B cell (primary cell): ENCODE measurements at regions not wholly inside any gene's neighbourhood (a gene's known extent, or its start where the extent isn't known, plus 50 kb on each side); places are given as distances from the start of the nearest gene placed in this dataset.

Experiments
- ATAC-seq: fragments of 200-7000 bp; cut with Tn5 transposase; one replicate; pipeline ENCODE4 v1.10.0; 2021; ENCODE audit warnings: low read depth, mild to moderate bottlenecking, moderate number of reproducible peaks, moderate library complexity
- CTCF ChIA-PET: fragments of 350-600 bp; sonication (Branson Sonifier 250); formaldehyde crosslinking; loops from one replicate; lab custom pipeline; 2021; ENCODE audit warnings: antibody characterized with exemption, inconsistent platforms; lab: Charles Lee
- POLR2A ChIA-PET: fragments of 350-600 bp; sonication (Branson Sonifier 250); formaldehyde crosslinking; loops from one replicate; lab custom pipeline; 2021; ENCODE audit warnings: antibody characterized with exemption; lab: Charles Lee
- DNase-seq: peaks from one replicate; pipeline ENCODE4 v3.0.0; 2013
- H2AFZ ChIP-seq: 2 replicates; pipeline ENCODE4 v1.6.1; 2012; ENCODE audit warnings: mild to moderate bottlenecking, low read depth, low read length; ENCODE audit not compliant: insufficient read depth, poor library complexity, severe bottlenecking
- H3K27ac ChIP-seq, 2 donors: 1 replicate in 1 of 2; 2 replicates in 1 of 2; pipeline ENCODE4 v1.5.1; 2012 to 2013; ENCODE audit warnings: low read length in 2 of 2, mild to moderate bottlenecking in 2 of 2, moderate library complexity in 1 of 2
- H3K27me3 ChIP-seq, 4 experiments: fragments of 200-600 bp in 1 of 4; sonication (generic) in 1 of 4; replicated peaks in 1 of 4; 1 replicate in 2 of 4; 2 replicates in 2 of 4; pipeline versions ENCODE4 v1.6.1 to v1.7.0; 2013 to 2016; ENCODE audit warnings: low read length in 3 of 4, mild to moderate bottlenecking in 2 of 4, mixed read lengths in 1 of 4, moderate library complexity in 1 of 4; ENCODE audit not compliant: insufficient read depth in 4 of 4, control insufficient read depth in 3 of 4; ENCODE audit errors: control extremely low read depth in 1 of 4
- H3K36me3 ChIP-seq, 2 experiments: replicated peaks in 1 of 2; 1 replicate in 1 of 2; 2 replicates in 1 of 2; pipeline versions ENCODE4 v1.6.1 to v1.7.1; 2013; ENCODE audit warnings: low read length in 1 of 2; ENCODE audit not compliant: insufficient read depth in 2 of 2, control insufficient read depth in 1 of 2; ENCODE audit errors: control extremely low read depth in 1 of 2, extremely low read depth in 1 of 2
- H3K4me1 ChIP-seq, 2 donors: fragments of 200-600 bp in 1 of 2; sonication (generic) in 1 of 2; 1 replicate in 1 of 2; 2 replicates in 1 of 2; pipeline versions ENCODE4 v1.5.1 to v1.6.1; 2013 to 2017; ENCODE audit warnings: low read length in 2 of 2; ENCODE audit not compliant: control insufficient read depth in 2 of 2, insufficient read depth in 2 of 2
- H3K4me2 ChIP-seq: replicated peaks from 2 replicates; pipeline ENCODE3; 2012; ENCODE audit warnings: mild to moderate bottlenecking, low read depth, low read length; ENCODE audit not compliant: poor library complexity, severe bottlenecking
- H3K4me3 ChIP-seq, 5 experiments: fragments of 200-600 bp in 1 of 5; sonication (generic) in 1 of 5; 1 replicate in 3 of 5; 2 replicates in 2 of 5; pipeline versions ENCODE4 v1.5.1 to v1.7.0; 2011 to 2016; ENCODE audit warnings: low read length in 4 of 5, mild to moderate bottlenecking in 4 of 5, low read depth in 2 of 5, control low read depth in 1 of 5, moderate library complexity in 1 of 5; ENCODE audit not compliant: insufficient read depth in 1 of 5; ENCODE audit errors: control extremely low read depth in 1 of 5, extremely low read depth in 1 of 5
- H3K79me2 ChIP-seq: fragments of 200-600 bp; sonication (generic); one replicate; pipeline ENCODE4 v1.6.0; 2016; ENCODE audit warnings: low read length; ENCODE audit not compliant: control insufficient read depth, insufficient read depth
- H3K9ac ChIP-seq: fragments of 200-600 bp; sonication (generic); 2 replicates; pipeline ENCODE4 v1.6.1; 2017; ENCODE audit warnings: mild to moderate bottlenecking, low read length, moderate library complexity
- H3K9me3 ChIP-seq, 3 donors: one replicate each; pipeline versions ENCODE4 v1.6.1 to v1.7.1; 2013; ENCODE audit warnings: low read length in 2 of 3; ENCODE audit not compliant: control insufficient read depth in 2 of 3, insufficient read depth in 1 of 3; ENCODE audit errors: control extremely low read depth in 1 of 3
- H4K20me1 ChIP-seq: 2 replicates; pipeline ENCODE4 v1.6.0; 2012; ENCODE audit warnings: mild to moderate bottlenecking, low read length; ENCODE audit not compliant: insufficient read depth, control insufficient read depth, poor library complexity, severe bottlenecking
- H3K27ac Mint-ChIP-seq: one replicate; pipeline ENCODE4 v1.8.0; 2021; ENCODE audit warnings: mixed read lengths
- H3K27me3 Mint-ChIP-seq: one replicate; pipeline ENCODE4 v1.8.0; 2021; ENCODE audit warnings: mixed read lengths
- H3K4me1 Mint-ChIP-seq: one replicate; pipeline ENCODE4 v1.8.0; 2021; ENCODE audit warnings: mixed read lengths
- H3K4me3 Mint-ChIP-seq: one replicate; pipeline ENCODE4 v1.8.0; 2021; ENCODE audit warnings: mixed read lengths
- H3K9me3 Mint-ChIP-seq: one replicate; pipeline ENCODE4 v1.8.0; 2022; ENCODE audit warnings: mixed read lengths; ENCODE audit not compliant: insufficient read depth
- CTCF ChIP-seq: fragments of 200-600 bp; IDR thresholded peaks from one replicate; pipeline ENCODE4 v1.8.0; 2022; ENCODE audit warnings: antibody characterized with exemption, mild to moderate bottlenecking
- EZH2 ChIP-seq: IDR thresholded peaks from 2 replicates; pipeline ENCODE4 v1.6.1; 2012; ENCODE audit warnings: borderline replicate concordance, low read depth, mild to moderate bottlenecking, moderate library complexity, low read length; ENCODE audit not compliant: insufficient read depth, poor library complexity, severe bottlenecking
- WGBS: methylation state at CpG from one replicate; pipeline ENCODE4 v1.1.5; 2013; ENCODE audit warnings: missing lambda C conversion rate; ENCODE audit not compliant: insufficient coverage; 5-methylcytosine and 5-hydroxymethylcytosine counted together
- intact Hi-C: fragments of 100-400 bp; cut with micrococcal nuclease; formaldehyde crosslinking; loops from one replicate; pipeline ENCODE4 v1.10.0; 2022

GRCh38 chr18:961644-962355 lies 57.1 kb downstream of the ADCYAP1 start:
- Histone ChIP-seq H4K20me1 (no peaks in the 10 kb centered on the region), H3K4me1 (peaks cover 0 to 2% of the 10 kb centered on the region in 2 donors), H3K27me3 (peaks cover 0 to 4% (median 1%) of the 10 kb centered on the region in 4 experiments), H3K9ac (peak overlapping the region; percentile 30), H3K9me3 (no peaks in the 10 kb centered on the region), H3K79me2 (no peaks in the 10 kb centered on the region), H3K4me2 (peak overlapping the region; percentile 7), H3K27ac (no peak overlapping the region), H3K4me3 (no peak overlapping the region), H2AFZ (peak overlapping the region; percentile 57), H3K36me3 (no peaks in the 10 kb centered on the region)
- no peak for ATAC-seq
- Mint-ChIP-seq H3K27ac (no peak overlapping the region), H3K4me1 (no peaks in the 10 kb centered on the region), H3K4me3 (no peak overlapping the region), H3K9me3 (no peaks in the 10 kb centered on the region), H3K27me3 (peaks cover 12% of the 10 kb centered on the region)
- WGBS, result 0% methylated on average over 10 of the region's 19 CpGs
- intact Hi-C loops, result no loop called here
- POLR2A ChIA-PET, result no interaction called here
- CTCF ChIA-PET, result interaction anchor here (1.2 to 1.4 kb wide), 2 partner anchors 8 to 29 kb away, joined by 4 to 5 read pairs; no protein-coding TSS in a partner anchor
- peak; percentile 26 for DNase-seq
- peak; percentile 86 for TF ChIP-seq CTCF
- TF ChIP-seq EZH2, result no peak

DNA sequence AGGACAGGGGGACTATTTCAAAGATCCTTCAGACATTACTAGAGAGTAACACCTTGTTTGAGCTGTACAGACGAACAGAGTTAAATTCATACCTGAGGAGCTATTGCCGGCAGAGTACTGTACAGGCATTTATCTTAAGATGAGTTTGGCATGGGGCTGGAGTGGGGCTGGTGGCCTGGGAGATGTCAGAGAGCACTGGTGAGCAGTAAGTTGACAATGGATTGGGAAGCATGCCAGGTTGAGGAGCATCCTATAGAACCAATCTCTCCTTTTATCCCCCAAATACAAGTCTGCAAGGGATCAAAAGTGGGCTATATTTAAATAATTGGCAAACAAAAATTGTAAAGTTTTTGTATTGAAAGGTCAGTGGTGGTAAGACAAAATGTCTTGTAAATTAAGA lies 58.6 kb downstream of the ADCYAP1 start:
- CTCF ChIA-PET, result no interaction called here
- Histone ChIP-seq H3K9ac (no peak overlapping the region), H3K9me3 (peaks cover 0 to under 1% (median 0%) of the 10 kb centered on the region in 3 donors), H3K4me3 (no peak overlapping the region), H3K4me1 (peaks cover 0 to 2% of the 10 kb centered on the region in 2 donors), H3K27me3 (peaks cover 0 to 4% (median 1%) of the 10 kb centered on the region in 4 experiments), H3K4me2 (no peak overlapping the region), H4K20me1 (no peaks in the 10 kb centered on the region), H3K36me3 (no peaks in the 10 kb centered on the region), H3K27ac (no peak overlapping the region), H2AFZ (no peak overlapping the region), H3K79me2 (no peaks in the 10 kb centered on the region)
- Mint-ChIP-seq H3K27me3 (peaks cover 12% of the 10 kb centered on the region), H3K9me3 (no peaks in the 10 kb centered on the region), H3K4me1 (no peaks in the 10 kb centered on the region), H3K27ac (no peak overlapping the region), H3K4me3 (no peak overlapping the region)
- POLR2A ChIA-PET, result no interaction called here
- intact Hi-C loops, result no loop called here
- TF ChIP-seq EZH2 (no peak), CTCF (no peak)
- 90% methylated on average over 2 of the region's 2 CpGs for WGBS
- no peak for ATAC-seq
- no peak for DNase-seq
